ENCODE measurements at regions not wholly inside any gene's neighbourhood (a gene's known extent, or its start where the extent isn't known, plus 50 kb on each side); places are given as distances from the start of the nearest gene placed in this dataset.

GRCh38 chr11:34810107-34810562 lies 106.0 kb downstream of the APIP start:
- no peak for TF ChIP-seq CTBP1 (IDR thresholded peaks at IDR 0.05; ENCODE audit: borderline replicate concordance)
- no peak for TF ChIP-seq HDGF (IDR thresholded peaks at IDR 0.05; ENCODE audit: borderline replicate concordance)
- no peak for TF ChIP-seq ELF4 (IDR thresholded peaks at IDR 0.05)
- TF ChIP-seq PKNOX1 (IDR thresholded peaks at IDR 0.05): no peak
- TF ChIP-seq ZNF384 (IDR thresholded peaks at IDR 0.05): no peak
- TF ChIP-seq FOXM1 (IDR thresholded peaks at IDR 0.05; ENCODE audit: borderline replicate concordance): no peak
- TF ChIP-seq FOXK2 (IDR thresholded peaks at IDR 0.05): no peak
- TF ChIP-seq SP1 (IDR thresholded peaks at IDR 0.05): no peak

All from HEK293T (cell line).